ENCODE measurements at regions not wholly inside any gene's neighbourhood (a gene's known extent, or its start where the extent isn't known, plus 50 kb on each side); places are given as distances from the start of the nearest gene placed in this dataset.

DNA sequence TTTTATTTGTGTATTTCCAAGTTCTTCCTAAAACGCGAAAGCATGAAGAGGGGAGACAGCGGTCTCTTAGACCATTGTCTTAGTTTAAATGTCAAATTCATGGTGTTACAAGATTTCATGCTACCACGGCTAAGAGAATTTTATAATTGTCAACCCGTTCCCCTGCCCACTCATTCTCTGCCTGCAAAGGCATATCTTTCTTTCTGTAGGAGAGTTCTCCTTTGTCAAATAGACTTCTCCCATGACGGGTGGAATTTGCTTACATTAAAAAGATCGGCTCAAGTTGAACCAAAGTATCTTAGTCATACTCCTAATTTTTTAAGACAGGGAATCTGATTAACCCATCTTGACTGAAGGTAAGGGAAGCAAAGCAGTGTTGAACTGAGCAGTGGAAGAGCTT lies 539.2 kb downstream of the REEP3 start:
- Histone ChIP-seq H3K9me2 (replicated peaks; ENCODE audit: insufficient read depth, low read length) (no peaks in the 10 kb centered on the region), H3K9ac (ENCODE audit: low read length) (no peak overlapping the region), H3K4me3 (ENCODE audit: insufficient read depth, low read length, poor library complexity, severe bottlenecking) (no peak overlapping the region), H3K36me3 (ENCODE audit: low read length) (no peaks in the 10 kb centered on the region), H3K9me3 (ENCODE audit: insufficient read depth, low read length) (no peaks in the 10 kb centered on the region), H3K4me2 (ENCODE audit: low read depth, low read length, poor library complexity, severe bottlenecking) (no peak overlapping the region), H4K20me1 (ENCODE audit: low read depth, low read length) (no peaks in the 10 kb centered on the region), H3K79me2 (ENCODE audit: insufficient read depth, low read length) (no peaks in the 10 kb centered on the region), H3K27me3 (ENCODE audit: low read length) (no peaks in the 10 kb centered on the region), H3K27ac (ENCODE audit: low read depth, low read length) (no peak overlapping the region), H3F3A (ENCODE audit: insufficient read depth) (no peaks in the 10 kb centered on the region), H2AFZ (ENCODE audit: low read depth, low read length, severe bottlenecking) (no peak overlapping the region)
- TF ChIP-seq EZH2phosphoT487 (conservative IDR thresholded peaks at IDR 0.05; ENCODE audit: low read length) = no peak

DNA sequence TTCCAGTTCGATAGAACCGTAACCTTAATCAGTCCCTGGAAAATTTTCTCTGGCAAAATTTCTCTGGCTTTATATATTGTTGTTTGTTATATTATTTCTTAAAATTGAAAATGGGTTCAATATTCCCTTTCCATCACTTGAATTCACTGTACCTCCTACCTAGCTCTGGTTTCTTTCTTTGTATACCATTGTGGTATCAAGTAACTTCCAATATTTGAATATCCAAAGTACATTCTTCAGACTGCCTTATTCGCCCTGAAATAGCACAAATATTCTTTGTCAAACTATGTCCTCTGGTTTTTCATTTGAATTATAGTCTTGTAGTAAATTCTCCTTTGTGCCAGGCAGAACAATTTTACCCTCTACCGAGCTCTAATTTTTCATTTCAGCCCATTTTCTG lies 541.6 kb downstream of the REEP3 start:
- Histone ChIP-seq H3K79me2 (ENCODE audit: insufficient read depth, low read length) (no peaks in the 10 kb centered on the region), H3K4me2 (ENCODE audit: low read depth, low read length, poor library complexity, severe bottlenecking) (no peak overlapping the region), H2AFZ (ENCODE audit: low read depth, low read length, severe bottlenecking) (no peak overlapping the region), H3K9me3 (ENCODE audit: insufficient read depth, low read length) (no peaks in the 10 kb centered on the region), H3K27ac (ENCODE audit: low read depth, low read length) (no peak overlapping the region), H3K36me3 (ENCODE audit: low read length) (no peaks in the 10 kb centered on the region), H3F3A (ENCODE audit: insufficient read depth) (no peaks in the 10 kb centered on the region), H3K4me3 (ENCODE audit: insufficient read depth, low read length, poor library complexity, severe bottlenecking) (no peak overlapping the region), H3K9ac (ENCODE audit: low read length) (no peak overlapping the region), H4K20me1 (ENCODE audit: low read depth, low read length) (no peaks in the 10 kb centered on the region), H3K27me3 (ENCODE audit: low read length) (no peaks in the 10 kb centered on the region), H3K9me2 (replicated peaks; ENCODE audit: insufficient read depth, low read length) (no peaks in the 10 kb centered on the region)
- no peak for TF ChIP-seq EZH2phosphoT487 (conservative IDR thresholded peaks at IDR 0.05; ENCODE audit: low read length)
- TF ChIP-seq, protein P1, sequence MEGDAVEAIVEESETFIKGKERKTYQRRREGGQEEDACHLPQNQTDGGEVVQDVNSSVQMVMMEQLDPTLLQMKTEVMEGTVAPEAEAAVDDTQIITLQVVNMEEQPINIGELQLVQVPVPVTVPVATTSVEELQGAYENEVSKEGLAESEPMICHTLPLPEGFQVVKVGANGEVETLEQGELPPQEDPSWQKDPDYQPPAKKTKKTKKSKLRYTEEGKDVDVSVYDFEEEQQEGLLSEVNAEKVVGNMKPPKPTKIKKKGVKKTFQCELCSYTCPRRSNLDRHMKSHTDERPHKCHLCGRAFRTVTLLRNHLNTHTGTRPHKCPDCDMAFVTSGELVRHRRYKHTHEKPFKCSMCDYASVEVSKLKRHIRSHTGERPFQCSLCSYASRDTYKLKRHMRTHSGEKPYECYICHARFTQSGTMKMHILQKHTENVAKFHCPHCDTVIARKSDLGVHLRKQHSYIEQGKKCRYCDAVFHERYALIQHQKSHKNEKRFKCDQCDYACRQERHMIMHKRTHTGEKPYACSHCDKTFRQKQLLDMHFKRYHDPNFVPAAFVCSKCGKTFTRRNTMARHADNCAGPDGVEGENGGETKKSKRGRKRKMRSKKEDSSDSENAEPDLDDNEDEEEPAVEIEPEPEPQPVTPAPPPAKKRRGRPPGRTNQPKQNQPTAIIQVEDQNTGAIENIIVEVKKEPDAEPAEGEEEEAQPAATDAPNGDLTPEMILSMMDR (IDR thresholded peaks at IDR 0.05; ENCODE audit: insufficient read depth, low read length, poor library complexity, severe bottlenecking) = no peak

DNA sequence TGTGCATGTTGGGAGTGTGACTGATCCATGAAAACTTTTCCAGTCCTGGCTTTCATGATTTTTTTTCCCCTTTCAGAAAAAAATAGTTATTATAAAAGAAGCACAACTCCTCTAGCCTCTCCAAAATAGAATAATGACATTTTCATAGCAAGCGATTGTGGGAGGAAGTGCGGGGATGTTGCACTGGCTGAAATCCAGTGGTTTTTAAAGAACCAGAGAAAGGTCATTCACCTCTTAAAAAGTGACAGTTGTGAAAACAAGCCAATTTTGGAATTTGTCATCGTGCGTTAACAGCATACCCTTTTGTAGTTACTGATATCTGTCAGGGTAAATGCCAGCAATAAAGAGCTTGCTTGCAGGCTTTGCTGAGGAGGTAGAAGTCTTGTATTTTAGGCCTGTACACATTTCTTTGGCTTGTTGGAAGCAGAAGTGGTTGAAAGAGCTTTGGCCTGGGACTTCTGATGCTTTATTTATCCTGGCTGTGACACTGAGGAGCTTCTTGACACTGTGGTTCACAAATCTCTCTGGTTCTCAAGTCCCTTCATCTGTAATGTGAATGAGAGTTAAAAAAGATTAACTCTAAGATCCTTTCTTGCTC lies 545.9 kb downstream of the REEP3 start:
- TF ChIP-seq, protein P1 (IDR thresholded peaks at IDR 0.05; ENCODE audit: insufficient read depth, low read length, poor library complexity, severe bottlenecking) = no peak
- TF ChIP-seq EZH2phosphoT487 (conservative IDR thresholded peaks at IDR 0.05; ENCODE audit: low read length) = no peak
- Histone ChIP-seq H3K9ac (ENCODE audit: low read length) (no peak overlapping the region), H3K36me3 (ENCODE audit: low read length) (no peaks in the 10 kb centered on the region), H3K4me3 (ENCODE audit: insufficient read depth, low read length, poor library complexity, severe bottlenecking) (no peak overlapping the region), H3F3A (ENCODE audit: insufficient read depth) (no peaks in the 10 kb centered on the region), H3K27ac (ENCODE audit: low read depth, low read length) (no peak overlapping the region), H3K9me3 (ENCODE audit: insufficient read depth, low read length) (no peaks in the 10 kb centered on the region), H3K4me2 (ENCODE audit: low read depth, low read length, poor library complexity, severe bottlenecking) (no peak overlapping the region), H4K20me1 (ENCODE audit: low read depth, low read length) (no peaks in the 10 kb centered on the region), H3K79me2 (ENCODE audit: insufficient read depth, low read length) (no peaks in the 10 kb centered on the region), H3K9me2 (replicated peaks; ENCODE audit: insufficient read depth, low read length) (no peaks in the 10 kb centered on the region), H3K27me3 (ENCODE audit: low read length) (no peaks in the 10 kb centered on the region), H2AFZ (ENCODE audit: low read depth, low read length, severe bottlenecking) (no peak overlapping the region)

DNA sequence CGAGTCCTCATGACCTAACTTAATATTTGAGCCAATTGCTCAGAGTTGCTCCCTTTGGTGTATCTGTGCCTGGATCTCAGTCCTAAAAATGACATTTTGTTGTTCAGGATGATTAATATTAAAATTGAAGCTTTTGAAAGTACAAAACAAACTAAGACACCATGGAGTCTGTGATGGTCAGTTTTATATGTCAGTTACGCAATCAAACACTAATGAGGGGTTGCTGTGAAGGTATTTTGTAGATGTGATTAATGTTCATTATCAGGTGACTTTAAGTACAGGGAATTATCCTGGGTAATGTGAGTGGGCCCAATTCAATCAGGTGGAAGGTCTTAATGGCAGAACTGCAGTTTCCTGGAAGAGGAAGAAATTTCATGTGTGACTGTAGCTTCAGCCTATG lies 546.7 kb downstream of the REEP3 start:
- TF ChIP-seq EZH2phosphoT487 (conservative IDR thresholded peaks at IDR 0.05; ENCODE audit: low read length) = no peak
- TF ChIP-seq, protein P1 (IDR thresholded peaks at IDR 0.05; ENCODE audit: insufficient read depth, low read length, poor library complexity, severe bottlenecking) = no peak
- Histone ChIP-seq H3K36me3 (ENCODE audit: low read length) (no peaks in the 10 kb centered on the region), H3K27ac (ENCODE audit: low read depth, low read length) (no peak overlapping the region), H4K20me1 (ENCODE audit: low read depth, low read length) (no peaks in the 10 kb centered on the region), H3F3A (ENCODE audit: insufficient read depth) (no peaks in the 10 kb centered on the region), H3K4me3 (ENCODE audit: insufficient read depth, low read length, poor library complexity, severe bottlenecking) (no peak overlapping the region), H3K9me2 (replicated peaks; ENCODE audit: insufficient read depth, low read length) (no peaks in the 10 kb centered on the region), H3K9me3 (ENCODE audit: insufficient read depth, low read length) (no peaks in the 10 kb centered on the region), H3K9ac (ENCODE audit: low read length) (no peak overlapping the region), H3K27me3 (ENCODE audit: low read length) (no peaks in the 10 kb centered on the region), H3K79me2 (ENCODE audit: insufficient read depth, low read length) (no peaks in the 10 kb centered on the region), H3K4me2 (ENCODE audit: low read depth, low read length, poor library complexity, severe bottlenecking) (no peak overlapping the region), H2AFZ (ENCODE audit: low read depth, low read length, severe bottlenecking) (no peak overlapping the region)
